Smooth muscle cell (in vitro differentiated cells): ENCODE measurements at regions not wholly inside any gene's neighbourhood (a gene's known extent, or its start where the extent isn't known, plus 50 kb on each side); places are given as distances from the start of the nearest gene placed in this dataset.

Experiments
- DNase-seq: peaks from one replicate; lab custom pipeline; 2025; ENCODE audit not compliant: unreplicated experiment; lab: John Stamatoyannopoulos, UW
- H2AFZ ChIP-seq: fragments of 200-600 bp; sonication (generic); 2 replicates; pipeline ENCODE4 v1.6.0; 2016; ENCODE audit warnings: antibody characterized with exemption, low read depth, mild to moderate bottlenecking
- H3F3A ChIP-seq: fragments of 200-600 bp; sonication (generic); 2 replicates; pipeline ENCODE4 v1.6.0; 2017; ENCODE audit warnings: antibody characterized with exemption, low read depth
- H3K27ac ChIP-seq: fragments of 200-600 bp; sonication (generic); 2 replicates; pipeline ENCODE4 v1.5.1; 2016; ENCODE audit warnings: low read depth, mild to moderate bottlenecking
- H3K27me3 ChIP-seq: fragments of 200-600 bp; sonication (generic); 2 replicates; pipeline ENCODE4 v1.6.1; 2016; ENCODE audit warnings: low read depth, mild to moderate bottlenecking
- H3K36me3 ChIP-seq: fragments of 200-600 bp; sonication (generic); 2 replicates; pipeline ENCODE4 v1.5.1; 2016; ENCODE audit warnings: low read depth
- H3K4me1 ChIP-seq: fragments of 200-600 bp; sonication (generic); 2 replicates; pipeline ENCODE4 v1.5.1; 2016; ENCODE audit warnings: low read depth
- H3K4me2 ChIP-seq: fragments of 200-600 bp; sonication (generic); 2 replicates; pipeline ENCODE4 v1.6.0; 2016; ENCODE audit warnings: mild to moderate bottlenecking
- H3K4me3 ChIP-seq: fragments of 200-600 bp; sonication (generic); 2 replicates; pipeline ENCODE4 v1.5.1; 2016; ENCODE audit warnings: mild to moderate bottlenecking
- H3K79me2 ChIP-seq: fragments of 200-600 bp; sonication (generic); 2 replicates; pipeline ENCODE4 v1.6.0; 2016; ENCODE audit warnings: low read depth, mild to moderate bottlenecking
- H3K9ac ChIP-seq: fragments of 200-600 bp; sonication (generic); 2 replicates; pipeline ENCODE4 v1.6.0; 2016; ENCODE audit warnings: low read depth
- H3K9me3 ChIP-seq: fragments of 200-600 bp; sonication (generic); replicated peaks from 2 replicates; pipeline ENCODE4 v1.5.1; 2016; ENCODE audit warnings: low read depth
- H4K20me1 ChIP-seq: fragments of 200-600 bp; sonication (generic); 2 replicates; pipeline ENCODE4 v1.6.0; 2016; ENCODE audit warnings: low read depth
- WGBS: methylation state at CpG from one replicate; pipeline ENCODE4 v1.1.7; 2016; ENCODE audit warnings: low lambda C conversion rate; 5-methylcytosine and 5-hydroxymethylcytosine counted together
- TF ChIP-seq, protein P1 (sequence below): fragments of 200-600 bp; sonication (generic); IDR thresholded peaks from 2 replicates; pipeline ENCODE4 v1.5.1; 2017; ENCODE audit warnings: borderline replicate concordance, mild to moderate bottlenecking, antibody characterized with exemption; ENCODE audit not compliant: insufficient read depth, poor library complexity, severe bottlenecking

GRCh38 chr20:16167423-16168130 is 405.7 kb downstream of the KIF16B start:
- Histone ChIP-seq H3K9me3 (no peaks in the 10 kb centered on the region), H3K4me3 (no peak overlapping the region), H3K9ac (no peak overlapping the region), H3K27ac (no peak overlapping the region), H3K36me3 (no peaks in the 10 kb centered on the region), H3K4me1 (no peaks in the 10 kb centered on the region), H3K27me3 (peaks cover 60% of the 10 kb centered on the region), H3K79me2 (no peaks in the 10 kb centered on the region), H4K20me1 (no peaks in the 10 kb centered on the region), H3K4me2 (no peak overlapping the region), H2AFZ (no peak overlapping the region), H3F3A (no peaks in the 10 kb centered on the region)
- WGBS, result 89% methylated on average over 2 of the region's 2 CpGs
- no peak for DNase-seq
- TF ChIP-seq, protein P1, sequence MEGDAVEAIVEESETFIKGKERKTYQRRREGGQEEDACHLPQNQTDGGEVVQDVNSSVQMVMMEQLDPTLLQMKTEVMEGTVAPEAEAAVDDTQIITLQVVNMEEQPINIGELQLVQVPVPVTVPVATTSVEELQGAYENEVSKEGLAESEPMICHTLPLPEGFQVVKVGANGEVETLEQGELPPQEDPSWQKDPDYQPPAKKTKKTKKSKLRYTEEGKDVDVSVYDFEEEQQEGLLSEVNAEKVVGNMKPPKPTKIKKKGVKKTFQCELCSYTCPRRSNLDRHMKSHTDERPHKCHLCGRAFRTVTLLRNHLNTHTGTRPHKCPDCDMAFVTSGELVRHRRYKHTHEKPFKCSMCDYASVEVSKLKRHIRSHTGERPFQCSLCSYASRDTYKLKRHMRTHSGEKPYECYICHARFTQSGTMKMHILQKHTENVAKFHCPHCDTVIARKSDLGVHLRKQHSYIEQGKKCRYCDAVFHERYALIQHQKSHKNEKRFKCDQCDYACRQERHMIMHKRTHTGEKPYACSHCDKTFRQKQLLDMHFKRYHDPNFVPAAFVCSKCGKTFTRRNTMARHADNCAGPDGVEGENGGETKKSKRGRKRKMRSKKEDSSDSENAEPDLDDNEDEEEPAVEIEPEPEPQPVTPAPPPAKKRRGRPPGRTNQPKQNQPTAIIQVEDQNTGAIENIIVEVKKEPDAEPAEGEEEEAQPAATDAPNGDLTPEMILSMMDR, result no peak

DNA sequence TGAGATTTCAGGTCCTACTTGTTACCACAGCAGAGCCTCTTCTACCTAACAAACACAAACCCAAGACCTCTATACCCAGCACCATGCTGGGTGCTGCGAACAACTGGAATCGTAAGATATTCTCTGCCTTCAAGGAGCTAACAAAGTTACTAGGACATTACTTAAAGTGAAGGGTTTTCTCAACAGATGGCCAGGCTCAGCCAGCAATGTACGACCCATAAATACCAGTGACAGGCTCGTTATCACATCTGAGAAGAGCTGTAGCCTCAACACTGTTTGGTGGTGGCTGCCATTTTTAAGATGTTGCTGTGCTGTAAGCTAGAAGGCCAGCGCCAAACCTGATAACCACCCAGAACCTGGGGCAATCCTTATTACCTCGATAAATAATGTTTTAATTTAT is 406.5 kb downstream of the KIF16B start:
- Histone ChIP-seq H3K79me2 (no peaks in the 10 kb centered on the region), H3F3A (no peaks in the 10 kb centered on the region), H3K9me3 (no peaks in the 10 kb centered on the region), H3K4me3 (no peak overlapping the region), H4K20me1 (no peaks in the 10 kb centered on the region), H3K4me2 (no peak overlapping the region), H3K4me1 (no peaks in the 10 kb centered on the region), H3K27ac (no peak overlapping the region), H3K27me3 (peaks cover 60% of the 10 kb centered on the region), H3K9ac (no peak overlapping the region), H3K36me3 (no peaks in the 10 kb centered on the region), H2AFZ (no peak overlapping the region)
- TF ChIP-seq, protein P1, result no peak
- no peak for DNase-seq
- 72% methylated on average over 6 of the region's 6 CpGs for WGBS

DNA sequence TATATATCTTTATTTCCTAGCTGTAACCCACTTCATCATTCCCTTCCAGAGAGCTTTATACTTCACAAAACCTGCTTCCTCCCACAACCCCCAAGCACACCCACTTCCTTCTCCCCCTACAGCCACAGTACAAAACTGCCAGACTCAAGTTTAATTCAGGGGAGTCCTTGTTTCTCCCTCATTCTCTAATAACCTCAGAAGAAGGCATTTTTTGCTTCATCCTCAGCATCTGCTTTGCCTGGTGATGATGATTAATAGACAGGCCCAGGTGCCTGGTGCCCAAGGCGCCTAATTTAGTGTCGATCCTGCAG is 414.3 kb downstream of the KIF16B start:
- Histone ChIP-seq H3K27ac (no peak overlapping the region), H3K9ac (no peak overlapping the region), H3K36me3 (no peaks in the 10 kb centered on the region), H3K79me2 (no peaks in the 10 kb centered on the region), H3K4me2 (no peak overlapping the region), H3K4me3 (no peak overlapping the region), H3F3A (no peaks in the 10 kb centered on the region), H3K9me3 (peaks cover 3% of the 10 kb centered on the region), H2AFZ (no peak overlapping the region), H3K4me1 (no peaks in the 10 kb centered on the region), H3K27me3 (peaks cover 25% of the 10 kb centered on the region), H4K20me1 (no peaks in the 10 kb centered on the region)
- no peak for DNase-seq
- TF ChIP-seq, protein P1, result no peak
- WGBS, result 95% methylated on average over 2 of the region's 2 CpGs
